GM12878 (cell line): ENCODE measurements at regions not wholly inside any gene's neighbourhood (a gene's known extent, or its start where the extent isn't known, plus 50 kb on each side); places are given as distances from the start of the nearest gene placed in this dataset.

Experiments
- ATAC-seq: fragments of 200-7000 bp; cut with Tn5 transposase; 3 replicates; pipeline ENCODE4 v1.9.1; 2020; ENCODE audit warnings: mild to moderate bottlenecking, moderate library complexity
- BruUV-seq: library from RNA; stranded (reverse); fragments of 400-500 nt; replicated peaks from 2 replicates; lab custom pipeline; 2021; lab: Mats Ljungman, UMichigan
- CTCF ChIA-PET: fragments of 300-600 bp; sonication (Branson Sonifier 250); formaldehyde crosslinking; extraction: SDS; loops from one replicate; lab custom pipeline; 2021; ENCODE audit warnings: inconsistent platforms; lab: Yijun Ruan, JAX
- POLR2A ChIA-PET: fragments of 350-600 bp; formaldehyde crosslinking; extraction: SDS; loops from one replicate; lab custom pipeline; 2021; ENCODE audit warnings: inconsistent platforms; lab: Charles Lee
- RAD21 ChIA-PET: fragments of 300-600 bp; sonication (Branson Sonifier 250); formaldehyde crosslinking; loops from one replicate; lab custom pipeline; 2023; ENCODE audit warnings: antibody characterized with exemption; ENCODE audit not compliant: unreplicated experiment; lab: Charles Lee
- SMC1A ChIA-PET: fragments of 300-600 bp; sonication (Branson Sonifier 250); formaldehyde crosslinking; loops from one replicate; lab custom pipeline; 2023; ENCODE audit not compliant: unreplicated experiment, uncharacterized antibody; lab: Charles Lee
- DNase-seq: peaks from one replicate; pipeline ENCODE4 v3.0.0-alpha.2; 2011; ENCODE audit warnings: low read depth, low spot score
- FAIRE-seq: peaks from 3 replicates; lab custom pipeline; 2011; peaks lifted over from hg19 to GRCh38; lab: Jason Lieb, UNC
- H2AFZ ChIP-seq: 2 replicates; pipeline ENCODE4 v1.6.0; 2011; ENCODE audit warnings: low read depth, low read length, control low read depth; ENCODE audit not compliant: control insufficient read depth
- H3K27ac ChIP-seq: 2 replicates; pipeline ENCODE4 v1.5.1; 2011; ENCODE audit warnings: control low read depth; ENCODE audit not compliant: control insufficient read depth, insufficient read depth
- H3K27me3 ChIP-seq, 2 experiments: replicated peaks in 1 of 2; 2 replicates each; pipeline versions ENCODE4 v1.6.0 to v1.6.1; 2011; ENCODE audit warnings: low read length in 1 of 2; ENCODE audit not compliant: control insufficient read depth in 2 of 2, insufficient read depth in 2 of 2
- H3K36me3 ChIP-seq, 2 experiments: 2 replicates each; pipeline ENCODE4 v1.5.1; 2011; ENCODE audit warnings: low read length in 1 of 2; ENCODE audit not compliant: control insufficient read depth in 2 of 2, insufficient read depth in 2 of 2
- H3K4me1 ChIP-seq: 2 replicates; pipeline ENCODE4 v1.6.1; 2011; ENCODE audit warnings: mild to moderate bottlenecking, low read length, moderate library complexity, mixed read lengths; ENCODE audit not compliant: control insufficient read depth, insufficient read depth
- H3K4me2 ChIP-seq: 2 replicates; pipeline ENCODE4 v1.6.0; 2011; ENCODE audit warnings: control low read depth; ENCODE audit not compliant: control insufficient read depth, insufficient read depth
- H3K4me3 ChIP-seq: fragments of 200-600 bp; sonication (generic); 2 replicates; pipeline ENCODE4 v1.5.1; 2016
- H3K79me2 ChIP-seq: 2 replicates; pipeline ENCODE4 v1.6.0; 2011; ENCODE audit warnings: low read length; ENCODE audit not compliant: control insufficient read depth, insufficient read depth
- H3K9ac ChIP-seq: 2 replicates; pipeline ENCODE4 v1.8.0; 2011; ENCODE audit warnings: low read length, control low read depth, mixed read lengths; ENCODE audit not compliant: control insufficient read depth, insufficient read depth
- H3K9me3 ChIP-seq: replicated peaks from 3 replicates; pipeline ENCODE4 v1.5.1; 2011; ENCODE audit warnings: mild to moderate bottlenecking, low read length; ENCODE audit not compliant: control insufficient read depth, insufficient read depth
- H4K20me1 ChIP-seq: 2 replicates; pipeline ENCODE4 v1.6.0; 2011; ENCODE audit not compliant: control insufficient read depth, insufficient read depth
- ATF7 ChIP-seq: fragments of 450-650 bp; IDR thresholded peaks from 2 replicates; pipeline ENCODE4 v1.6.1; 2016; ENCODE audit warnings: low read depth, mild to moderate bottlenecking
- BCL3 ChIP-seq: IDR thresholded peaks from 2 replicates; pipeline ENCODE4 v1.6.1; 2011; ENCODE audit warnings: borderline replicate concordance, low read depth, mild to moderate bottlenecking, moderate library complexity, low read length; ENCODE audit not compliant: insufficient read depth, poor library complexity, severe bottlenecking
- DPF2 ChIP-seq: fragments of 450-650 bp; IDR thresholded peaks from 2 replicates; pipeline ENCODE4 v1.6.1; 2017; ENCODE audit warnings: mild to moderate bottlenecking
- EP300 ChIP-seq, 2 experiments: fragments of 150-350 bp in 1 of 2; IDR thresholded peaks; 2 replicates each; pipeline ENCODE4 v1.6.1; 2011 to 2012; ENCODE audit warnings: low read depth in 2 of 2, low read length in 2 of 2, borderline replicate concordance in 1 of 2, improper control_type of control experiment in 1 of 2, inconsistent platforms in 1 of 2; ENCODE audit not compliant: control insufficient read depth in 1 of 2
- FOXM1 ChIP-seq: IDR thresholded peaks from 2 replicates; pipeline ENCODE4 v1.6.1; 2012; ENCODE audit warnings: low read depth, mild to moderate bottlenecking, inconsistent platforms, low read length, moderate library complexity
- NFYB ChIP-seq: IDR thresholded peaks from 2 replicates; pipeline ENCODE4 v1.6.1; 2011; ENCODE audit warnings: low read depth, mild to moderate bottlenecking, low read length, improper control_type of control experiment, moderate library complexity; ENCODE audit not compliant: insufficient read depth
- PAX8 ChIP-seq: fragments of 450-650 bp; IDR thresholded peaks from 2 replicates; pipeline ENCODE4 v1.6.1; 2017; ENCODE audit warnings: mild to moderate bottlenecking, moderate library complexity
- RBBP5 ChIP-seq: fragments of 200-600 bp; sonication (generic); conservative IDR thresholded peaks from 2 replicates; pipeline ENCODE4 v1.6.1; 2016
- SREBF2 ChIP-seq: IDR thresholded peaks from 2 replicates; pipeline ENCODE4 v1.6.1; 2012; ENCODE audit warnings: mild to moderate bottlenecking, low read length
- SUPT20H ChIP-seq: IDR thresholded peaks from 2 replicates; pipeline ENCODE4 v1.6.1; 2011; ENCODE audit warnings: low read depth, mild to moderate bottlenecking, low read length, moderate library complexity, borderline replicate concordance; ENCODE audit not compliant: control insufficient read depth
- WGBS: methylation state at CpG from one replicate; pipeline ENCODE4 v1.1.6; 2016; ENCODE audit warnings: low lambda C conversion rate; ENCODE audit not compliant: insufficient replicate concordance, insufficient coverage; ENCODE audit errors: missing lambda C conversion rate; 5-methylcytosine and 5-hydroxymethylcytosine counted together
- in situ Hi-C: fragments of 300-500 bp; cut with MboI; formaldehyde crosslinking; loops from 9 replicates; pipeline ENCODE4 v1.14.3; 2018; ENCODE audit warnings: mixed read lengths
- intact Hi-C: fragments of 100-400 bp; cut with micrococcal nuclease; formaldehyde crosslinking; loops from one replicate; pipeline ENCODE4 v1.14.2; 2022; ENCODE audit not compliant: unreplicated experiment
- TF ChIP-seq, protein P1 (sequence below): IDR thresholded peaks from 2 replicates; pipeline ENCODE4 v1.6.1; 2011; ENCODE audit warnings: borderline replicate concordance, low read depth, mild to moderate bottlenecking, moderate library complexity, mixed read lengths, low read length; ENCODE audit not compliant: insufficient read depth; ENCODE audit errors: extremely low read length
- TF ChIP-seq, protein P2 (sequence below): fragments of 450-650 bp; IDR thresholded peaks from 2 replicates; pipeline ENCODE4 v1.6.1; 2016; ENCODE audit warnings: mild to moderate bottlenecking

DNA sequence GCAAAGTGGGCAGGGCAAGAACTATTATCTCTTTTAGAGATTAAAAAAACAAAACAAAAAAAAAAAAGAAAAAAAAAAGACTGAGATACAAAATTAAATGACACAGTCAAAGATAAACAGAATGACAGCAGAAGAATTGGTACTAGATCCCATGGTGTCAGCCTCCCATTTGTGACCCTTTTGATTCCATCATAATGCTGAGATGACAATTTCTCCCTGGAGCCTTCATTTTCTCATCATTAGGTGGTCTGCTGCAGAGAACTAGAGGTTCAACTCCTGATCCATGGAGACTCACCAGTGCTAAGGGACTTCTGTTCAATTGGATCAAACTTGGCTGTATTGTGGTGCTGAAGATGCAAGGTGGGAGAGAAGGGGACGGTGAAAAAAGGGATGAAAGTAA, 123.5 kb upstream of the SPDL1 start:
- Histone ChIP-seq H3K27ac (no peak overlapping the region), H4K20me1 (no peaks in the 10 kb centered on the region), H3K4me3 (no peak overlapping the region), H3K79me2 (no peaks in the 10 kb centered on the region), H2AFZ (no peak overlapping the region), H3K9ac (no peak overlapping the region), H3K9me3 (no peaks in the 10 kb centered on the region), H3K36me3 (no peaks in the 10 kb centered on the region), H3K4me2 (no peak overlapping the region), H3K4me1 (no peaks in the 10 kb centered on the region), H3K27me3 (no peaks in the 10 kb centered on the region; a peak in 2 of 4 replicates)
- no TSS peak for BruUV-seq
- CTCF ChIA-PET = no interaction called here
- intact Hi-C loops = no loop called here
- RAD21 ChIA-PET = no interaction called here
- WGBS = 0% methylated on average over 1 of the region's 1 CpG
- SMC1A ChIA-PET = no interaction called here
- FAIRE-seq = no peak
- TF ChIP-seq ATF7 = no peak
- TF ChIP-seq, protein P1, sequence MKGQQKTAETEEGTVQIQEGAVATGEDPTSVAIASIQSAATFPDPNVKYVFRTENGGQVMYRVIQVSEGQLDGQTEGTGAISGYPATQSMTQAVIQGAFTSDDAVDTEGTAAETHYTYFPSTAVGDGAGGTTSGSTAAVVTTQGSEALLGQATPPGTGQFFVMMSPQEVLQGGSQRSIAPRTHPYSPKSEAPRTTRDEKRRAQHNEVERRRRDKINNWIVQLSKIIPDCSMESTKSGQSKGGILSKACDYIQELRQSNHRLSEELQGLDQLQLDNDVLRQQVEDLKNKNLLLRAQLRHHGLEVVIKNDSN = no peak
- TF ChIP-seq BCL3 = no peak
- POLR2A ChIA-PET = no interaction called here
- DNase-seq = no peak
- no peak for ATAC-seq
- in situ Hi-C loops = no loop called here

GRCh38 chr5:169458221-169458620, 125.4 kb upstream of the SPDL1 start:
- POLR2A ChIA-PET = no interaction called here
- SMC1A ChIA-PET = interaction anchor here (0.9 to 1.1 kb wide), 2 partner anchors 12 to 21 kb away, joined by 3 to 4 read pairs; no protein-coding TSS in a partner anchor
- ATAC-seq (no peak), DNase-seq (no peak), FAIRE-seq (no peak)
- no peaks in the 10 kb centered on the region for H4K20me1 ChIP-seq
- CTCF ChIA-PET = interaction anchor here (0.6 kb wide), 1 partner anchor 211 kb away, joined by 3 read pairs; no protein-coding TSS in a partner anchor
- 13% methylated on average over 5 of the region's 5 CpGs for WGBS
- RAD21 ChIA-PET = no interaction called here
- BruUV-seq = no TSS peak
- no peaks in the 10 kb centered on the region for H3K36me3 ChIP-seq
- H3K9ac ChIP-seq = no peak overlapping the region
- H3K9me3 ChIP-seq = no peaks in the 10 kb centered on the region
- no peaks in the 10 kb centered on the region for H3K79me2 ChIP-seq
- no peaks in the 10 kb centered on the region; a peak in 2 of 4 replicates for H3K27me3 ChIP-seq
- H3K4me2 ChIP-seq = no peak overlapping the region
- intact Hi-C loops = no loop called here
- no peak overlapping the region for H2AFZ ChIP-seq
- H3K4me3 ChIP-seq = no peak overlapping the region
- no peaks in the 10 kb centered on the region for H3K4me1 ChIP-seq
- in situ Hi-C loops = no loop called here
- no peak overlapping the region for H3K27ac ChIP-seq
- TF ChIP-seq DPF2 (no peak), SREBF2 (no peak), NFYB (no peak), SUPT20H (no peak), EP300 (IDR thresholded peaks at IDR 0.05; ENCODE audit: borderline replicate concordance in 1 of 2, control insufficient read depth in 1 of 2, low read depth in 2 of 2, low read length in 2 of 2) (no peak), FOXM1 (no peak), RBBP5 (no peak), PAX8 (no peak)
- TF ChIP-seq, protein P2, sequence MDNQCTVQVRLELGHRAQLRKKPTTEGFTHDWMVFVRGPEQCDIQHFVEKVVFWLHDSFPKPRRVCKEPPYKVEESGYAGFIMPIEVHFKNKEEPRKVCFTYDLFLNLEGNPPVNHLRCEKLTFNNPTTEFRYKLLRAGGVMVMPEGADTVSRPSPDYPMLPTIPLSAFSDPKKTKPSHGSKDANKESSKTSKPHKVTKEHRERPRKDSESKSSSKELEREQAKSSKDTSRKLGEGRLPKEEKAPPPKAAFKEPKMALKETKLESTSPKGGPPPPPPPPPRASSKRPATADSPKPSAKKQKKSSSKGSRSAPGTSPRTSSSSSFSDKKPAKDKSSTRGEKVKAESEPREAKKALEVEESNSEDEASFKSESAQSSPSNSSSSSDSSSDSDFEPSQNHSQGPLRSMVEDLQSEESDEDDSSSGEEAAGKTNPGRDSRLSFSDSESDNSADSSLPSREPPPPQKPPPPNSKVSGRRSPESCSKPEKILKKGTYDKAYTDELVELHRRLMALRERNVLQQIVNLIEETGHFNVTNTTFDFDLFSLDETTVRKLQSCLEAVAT = no peak
